ENCODE measurements at regions not wholly inside any gene's neighbourhood (a gene's known extent, or its start where the extent isn't known, plus 50 kb on each side); places are given as distances from the start of the nearest gene placed in this dataset.

GRCh38 chr21:25485914-25486313 is 121.4 kb downstream of the MRPL39 start:
- Histone ChIP-seq H3K4me2 (ENCODE audit: insufficient read depth, low read length) (no peak overlapping the region), H3K27ac (ENCODE audit: insufficient read depth, low read depth, low read length) (no peak overlapping the region), H3K4me1 (ENCODE audit: control insufficient read depth, extremely low read depth, insufficient read depth, low read length) (no peaks in the 10 kb centered on the region), H4K20me1 (replicated peaks; ENCODE audit: control insufficient read depth, extremely low read depth, insufficient read depth, low read length) (no peaks in the 10 kb centered on the region), H3K9me1 (replicated peaks; ENCODE audit: control insufficient read depth, extremely low read depth, insufficient read depth, low read length) (no peaks in the 10 kb centered on the region), H3K9me3 (replicated peaks; ENCODE audit: control insufficient read depth, insufficient read depth, low read length) (no peaks in the 10 kb centered on the region), H3K9ac (replicated peaks; ENCODE audit: extremely low read depth, insufficient read depth, low read length) (no peak overlapping the region), H2AFZ (ENCODE audit: low read depth, low read length) (no peak overlapping the region), H3K79me2 (ENCODE audit: control insufficient read depth, insufficient read depth, low read length) (no peaks in the 10 kb centered on the region), H3K4me3 (replicated peaks in 1 of 3; ENCODE audit: insufficient read depth in 1 of 3, low read depth in 1 of 3, low read length in 3 of 3) (no peak overlapping the region), H3K36me3 (ENCODE audit: control insufficient read depth in 2 of 2, extremely low read depth in 1 of 2, insufficient read depth in 2 of 2, low read length in 2 of 2) (no peaks in the 10 kb centered on the region), H3K27me3 (ENCODE audit: control insufficient read depth in 2 of 2, insufficient read depth in 2 of 2, low read length in 2 of 2) (no peaks in the 10 kb centered on the region)
- CTCF ChIA-PET: no interaction called here
- POLR2A ChIA-PET: no interaction called here
- intact Hi-C loops (cut with micrococcal nuclease): no loop called here
- no peak for FAIRE-seq
- BruUV-seq (replicated peaks): no TSS peak
- no peak for DNase-seq (ENCODE audit: low read depth, low spot score)
- TF ChIP-seq MYC (IDR thresholded peaks at IDR 0.05; ENCODE audit: low read depth, low read length) (no peak), POLR2AphosphoS5 (IDR thresholded peaks at IDR 0.05; ENCODE audit: insufficient read depth, low read depth, low read length) (no peak), POLR2A (IDR thresholded peaks at IDR 0.05; ENCODE audit: low read depth, low read length) (no peak), JUN (IDR thresholded peaks at IDR 0.05; ENCODE audit: borderline replicate concordance, insufficient read depth, insufficient read length, low read depth) (no peak), CTCF (IDR thresholded peaks at IDR 0.05; ENCODE audit: extremely low read depth in 1 of 2, insufficient read depth in 1 of 2, low read depth in 1 of 2, low read length in 2 of 2) (no peak), MAX (IDR thresholded peaks at IDR 0.05; ENCODE audit: insufficient read depth, insufficient read length) (no peak), FOS (IDR thresholded peaks at IDR 0.05; ENCODE audit: borderline replicate concordance, insufficient read depth, low read length) (no peak), EZH2 (IDR thresholded peaks at IDR 0.05; ENCODE audit: borderline replicate concordance, low read depth, low read length, severe bottlenecking) (no peak)
- dilution Hi-C loops (cut with MboI; ENCODE audit: extremely low pct_ligation_motif_present, low sequenced_read_pairs): no loop called here

Measured in endothelial cell of umbilical vein (primary cell).